T-helper 2 cell treated with Interferon-gamma antibody and Interleukin-4, amounts not matched to agents 5 μg/mL and 100 μg/mL, for 36 hours (primary cell): ENCODE measurements at regions not wholly inside any gene's neighbourhood (a gene's known extent, or its start where the extent isn't known, plus 50 kb on each side); places are given as distances from the start of the nearest gene placed in this dataset.
"Not testable (repeated sequence)": the region's sequence is repeated elsewhere in the genome, so short reads cannot be mapped to it uniquely, and the experiment has no call there.

Experiments used
- DNase-seq: peaks from one replicate; pipeline ENCODE4 v3.0.0; 2021; ENCODE audit warnings: low spot score
- H3K27ac Mint-ChIP-seq: one replicate; pipeline ENCODE4 v1.8.0; 2021; ENCODE audit warnings: mild to moderate bottlenecking, mixed read lengths
- H3K27me3 Mint-ChIP-seq: one replicate; pipeline ENCODE4 v1.8.0; 2021; ENCODE audit warnings: low read depth, mixed read lengths
- H3K36me3 Mint-ChIP-seq: one replicate; pipeline ENCODE4 v1.8.0; 2021; ENCODE audit warnings: low read depth, mixed read lengths
- H3K4me1 Mint-ChIP-seq: one replicate; pipeline ENCODE4 v1.8.0; 2021; ENCODE audit warnings: low read depth, mixed read lengths
- H3K4me3 Mint-ChIP-seq: one replicate; pipeline ENCODE4 v1.8.0; 2022; ENCODE audit warnings: mild to moderate bottlenecking, moderate library complexity, mixed read lengths
- H3K9me3 Mint-ChIP-seq: one replicate; pipeline ENCODE4 v1.8.0; 2021; ENCODE audit warnings: mixed read lengths

DNA sequence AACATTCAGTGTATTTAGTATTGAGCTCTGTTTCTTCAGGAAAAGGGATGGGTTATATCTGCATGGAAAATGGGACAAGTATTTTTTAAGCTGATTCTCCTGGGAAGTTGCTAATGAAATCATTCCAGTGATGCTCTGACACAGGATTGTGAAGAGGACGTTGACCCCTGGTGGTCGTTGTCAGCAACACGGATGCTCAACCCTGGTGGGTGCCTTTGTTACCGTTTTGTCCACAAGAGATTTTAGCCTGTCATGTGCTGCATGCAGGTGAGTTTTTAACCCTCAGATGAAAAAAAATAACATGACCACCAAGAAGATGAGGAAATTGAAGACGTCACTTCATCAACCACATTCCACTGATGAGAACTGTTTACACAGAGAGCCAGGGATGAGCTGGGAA lies 1186.1 kb downstream of the TMEM121 start:
- H3K9me3 Mint-ChIP-seq, H3K4me3 Mint-ChIP-seq, H3K4me1 Mint-ChIP-seq, DNase-seq, H3K36me3 Mint-ChIP-seq, H3K27ac Mint-ChIP-seq: not testable (repeated sequence)
- H3K27me3 Mint-ChIP-seq = peaks cover 21% of the 10 kb centered on the region

DNA sequence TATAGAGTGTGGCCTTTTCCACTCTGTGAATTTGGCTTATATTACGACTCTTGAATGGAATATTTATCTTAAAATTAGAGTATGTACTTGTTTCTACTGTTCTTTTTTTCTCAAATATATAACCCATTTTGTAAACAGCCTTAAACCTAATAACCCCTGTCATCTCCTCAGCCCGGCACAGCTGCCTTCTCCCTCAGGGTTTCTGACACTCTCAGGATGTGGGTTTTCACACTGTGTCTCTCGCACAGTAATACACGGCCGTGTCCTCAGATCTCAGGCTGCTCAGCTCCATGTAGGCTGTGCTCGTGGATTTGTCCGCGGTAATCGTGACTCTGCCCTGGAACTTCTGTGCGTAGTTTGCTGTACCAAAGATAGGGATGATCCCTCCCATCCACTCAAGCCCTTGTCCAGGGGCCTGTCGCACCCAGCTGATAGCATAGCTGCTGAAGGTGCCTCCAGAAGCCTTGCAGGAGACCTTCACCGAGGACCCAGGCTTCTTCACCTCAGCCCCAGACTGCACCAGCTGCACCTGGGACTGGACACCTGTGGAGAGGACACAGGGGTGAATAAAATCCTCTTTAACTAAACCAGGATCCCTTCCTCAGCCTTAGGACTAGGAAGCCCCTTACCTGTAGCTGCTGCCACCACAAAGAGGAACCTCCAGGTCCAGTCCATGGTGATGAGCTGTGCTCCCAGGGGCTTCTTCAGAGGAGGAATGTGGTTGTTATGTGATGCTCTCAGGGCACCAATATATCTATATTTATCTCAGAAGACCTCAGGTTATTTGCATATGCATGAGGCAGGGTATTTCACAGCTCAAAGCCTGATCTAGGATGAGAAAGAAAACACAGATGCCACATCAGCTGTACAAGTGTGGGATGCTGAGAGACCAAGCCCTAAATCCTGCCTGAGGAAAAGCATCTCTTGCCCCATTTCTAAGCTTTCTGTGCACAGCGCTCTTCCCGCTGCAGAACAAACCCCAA lies 1188.4 kb downstream of the TMEM121 start:
- H3K4me1 Mint-ChIP-seq, H3K36me3 Mint-ChIP-seq, DNase-seq, H3K4me3 Mint-ChIP-seq, H3K9me3 Mint-ChIP-seq, H3K27ac Mint-ChIP-seq: not testable (repeated sequence)
- peaks cover 15% of the 10 kb centered on the region for H3K27me3 Mint-ChIP-seq

DNA sequence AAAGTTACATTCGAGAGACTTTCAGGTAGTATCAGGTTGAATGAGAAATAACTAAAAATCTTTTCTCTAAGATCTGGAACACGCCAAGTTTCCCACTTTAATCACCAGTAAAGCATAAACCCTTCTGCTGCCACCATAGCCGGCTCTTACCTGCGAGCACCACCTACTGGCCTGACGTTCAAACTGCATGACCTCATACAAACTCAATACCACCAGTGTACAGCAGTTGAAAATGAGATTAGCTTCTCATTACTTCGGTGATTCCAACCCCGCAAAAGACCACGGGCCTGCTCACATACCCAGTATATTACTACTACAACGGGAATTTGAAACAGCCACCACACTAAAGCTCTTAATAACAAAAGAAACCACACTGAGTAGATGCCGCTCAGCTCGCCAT lies 1191.2 kb downstream of the TMEM121 start:
- H3K9me3 Mint-ChIP-seq, DNase-seq, H3K4me3 Mint-ChIP-seq, H3K36me3 Mint-ChIP-seq, H3K27ac Mint-ChIP-seq, H3K27me3 Mint-ChIP-seq, H3K4me1 Mint-ChIP-seq: not testable (repeated sequence)

- DNase-seq, H3K27ac Mint-ChIP-seq, H3K4me3 Mint-ChIP-seq, H3K9me3 Mint-ChIP-seq, H3K4me1 Mint-ChIP-seq, H3K36me3 Mint-ChIP-seq, H3K27me3 Mint-ChIP-seq: not testable (repeated sequence)
Observed at GRCh38 chr14:106719880-106720279, 1193.5 kb downstream of the TMEM121 start.

GRCh38 chr14:106721926-106722325 lies 1195.5 kb downstream of the TMEM121 start:
- H3K4me3 Mint-ChIP-seq, H3K4me1 Mint-ChIP-seq, DNase-seq, H3K27ac Mint-ChIP-seq, H3K36me3 Mint-ChIP-seq, H3K27me3 Mint-ChIP-seq, H3K9me3 Mint-ChIP-seq: not testable (repeated sequence)

GRCh38 chr14:106722813-106723687 lies 1196.7 kb downstream of the TMEM121 start:
- not testable (repeated sequence) for H3K27me3 Mint-ChIP-seq, H3K9me3 Mint-ChIP-seq, DNase-seq, H3K4me1 Mint-ChIP-seq, H3K36me3 Mint-ChIP-seq, H3K4me3 Mint-ChIP-seq, H3K27ac Mint-ChIP-seq

- H3K27ac Mint-ChIP-seq, H3K36me3 Mint-ChIP-seq, H3K9me3 Mint-ChIP-seq, H3K4me3 Mint-ChIP-seq, DNase-seq, H3K4me1 Mint-ChIP-seq, H3K27me3 Mint-ChIP-seq: not testable (repeated sequence)
Observed at GRCh38 chr14:106727962-106728361, 1201.6 kb downstream of the TMEM121 start.

DNA sequence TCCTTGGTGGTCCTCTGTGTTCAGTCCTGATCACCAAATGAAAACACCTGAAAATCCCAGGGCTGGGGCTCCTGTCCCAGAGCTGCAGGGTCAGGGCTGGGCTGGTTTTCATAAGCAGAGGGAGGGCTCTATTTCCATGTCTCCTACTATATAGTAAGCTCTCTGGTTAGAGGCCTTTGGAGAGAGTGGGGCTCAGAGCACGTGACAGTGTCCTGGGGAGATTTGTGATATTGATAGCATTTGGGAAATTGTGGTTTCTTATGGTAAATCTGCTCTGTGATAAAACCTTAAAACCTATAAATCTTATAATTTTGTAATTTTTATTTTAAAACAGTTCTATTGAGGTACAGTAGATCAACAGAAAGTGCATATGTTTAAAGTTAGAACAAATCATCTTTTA lies 1202.2 kb downstream of the TMEM121 start:
- Mint-ChIP-seq H3K27me3 (no peaks in the 10 kb centered on the region), H3K4me3 (no peak overlapping the region), H3K27ac (no peak overlapping the region), H3K36me3 (no peaks in the 10 kb centered on the region), H3K9me3 (no peaks in the 10 kb centered on the region), H3K4me1 (no peaks in the 10 kb centered on the region)
- DNase-seq = no peak

DNA sequence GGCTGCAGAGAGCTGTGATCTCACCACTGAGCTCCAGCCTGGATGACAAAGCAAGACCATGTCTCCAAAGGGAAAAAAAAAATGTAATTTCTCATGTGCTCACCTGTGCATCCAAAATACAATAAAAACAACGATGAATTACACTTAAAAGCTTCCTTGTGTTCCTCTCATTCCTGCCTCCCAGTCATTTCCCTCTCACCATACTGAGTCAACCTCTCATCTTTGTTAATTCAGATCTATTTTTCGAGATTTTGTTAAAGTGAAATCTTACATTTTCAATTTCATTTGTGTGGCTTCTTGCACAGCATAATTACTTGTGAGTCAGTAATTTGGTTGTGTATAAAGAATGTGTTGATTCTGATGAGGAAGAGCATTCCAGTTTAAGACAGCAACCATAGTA lies 1203.2 kb downstream of the TMEM121 start:
- Mint-ChIP-seq H3K9me3 (no peaks in the 10 kb centered on the region), H3K4me1 (no peaks in the 10 kb centered on the region), H3K36me3 (no peaks in the 10 kb centered on the region), H3K27ac (no peak overlapping the region), H3K4me3 (no peak overlapping the region), H3K27me3 (no peaks in the 10 kb centered on the region)
- DNase-seq = no peak

DNA sequence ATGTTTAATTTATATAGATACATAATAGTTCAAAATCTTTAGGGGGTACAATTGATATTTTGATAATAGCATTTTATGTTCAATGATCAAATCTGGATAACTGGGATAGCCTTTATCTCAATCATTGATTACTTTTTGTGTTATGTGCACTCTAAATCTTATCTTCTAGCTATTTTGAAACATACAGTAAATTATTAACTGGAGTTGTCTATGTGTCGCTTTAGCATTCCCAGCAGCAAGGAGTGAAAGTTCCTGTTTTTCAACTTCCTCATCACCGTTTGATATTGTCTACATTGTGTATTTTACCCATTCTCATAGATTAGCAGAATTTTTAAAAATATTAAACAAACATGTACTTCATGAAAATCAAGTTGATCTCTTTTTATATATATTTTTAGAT lies 1207.4 kb downstream of the TMEM121 start:
- Mint-ChIP-seq H3K4me1 (no peaks in the 10 kb centered on the region), H3K27me3 (no peaks in the 10 kb centered on the region), H3K27ac (no peak overlapping the region), H3K4me3 (no peak overlapping the region), H3K9me3 (no peaks in the 10 kb centered on the region), H3K36me3 (no peaks in the 10 kb centered on the region)
- DNase-seq = no peak

- Mint-ChIP-seq H3K9me3 (no peaks in the 10 kb centered on the region), H3K4me1 (no peaks in the 10 kb centered on the region), H3K27me3 (no peaks in the 10 kb centered on the region), H3K4me3 (no peak overlapping the region), H3K36me3 (no peaks in the 10 kb centered on the region), H3K27ac (no peak overlapping the region)
- no peak for DNase-seq
Observed at GRCh38 chr14:106737021-106737420, 1210.6 kb downstream of the TMEM121 start.

DNA sequence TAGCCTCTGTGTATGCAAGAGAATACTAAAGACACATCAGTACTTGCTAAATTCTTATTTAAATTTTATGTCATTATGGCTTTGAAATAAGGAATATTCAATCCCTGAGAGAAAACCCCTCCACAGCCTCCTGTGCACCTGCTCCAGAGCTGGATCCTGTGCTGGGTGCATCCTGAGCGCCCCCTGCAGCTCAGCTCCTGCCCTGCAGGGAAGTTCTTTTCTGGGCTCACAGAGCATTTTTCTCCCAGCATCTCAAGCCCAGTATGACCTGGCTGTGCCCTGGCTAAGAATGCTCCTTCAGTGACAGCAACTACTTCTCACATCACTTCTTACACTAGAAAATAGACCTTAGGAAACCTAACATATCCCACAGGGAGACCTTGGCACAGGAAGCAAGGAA lies 1211.7 kb downstream of the TMEM121 start:
- Mint-ChIP-seq H3K27ac (no peak overlapping the region), H3K36me3 (no peaks in the 10 kb centered on the region), H3K4me3 (no peak overlapping the region), H3K27me3 (no peaks in the 10 kb centered on the region), H3K9me3 (no peaks in the 10 kb centered on the region), H3K4me1 (no peaks in the 10 kb centered on the region)
- DNase-seq = no peak

DNA sequence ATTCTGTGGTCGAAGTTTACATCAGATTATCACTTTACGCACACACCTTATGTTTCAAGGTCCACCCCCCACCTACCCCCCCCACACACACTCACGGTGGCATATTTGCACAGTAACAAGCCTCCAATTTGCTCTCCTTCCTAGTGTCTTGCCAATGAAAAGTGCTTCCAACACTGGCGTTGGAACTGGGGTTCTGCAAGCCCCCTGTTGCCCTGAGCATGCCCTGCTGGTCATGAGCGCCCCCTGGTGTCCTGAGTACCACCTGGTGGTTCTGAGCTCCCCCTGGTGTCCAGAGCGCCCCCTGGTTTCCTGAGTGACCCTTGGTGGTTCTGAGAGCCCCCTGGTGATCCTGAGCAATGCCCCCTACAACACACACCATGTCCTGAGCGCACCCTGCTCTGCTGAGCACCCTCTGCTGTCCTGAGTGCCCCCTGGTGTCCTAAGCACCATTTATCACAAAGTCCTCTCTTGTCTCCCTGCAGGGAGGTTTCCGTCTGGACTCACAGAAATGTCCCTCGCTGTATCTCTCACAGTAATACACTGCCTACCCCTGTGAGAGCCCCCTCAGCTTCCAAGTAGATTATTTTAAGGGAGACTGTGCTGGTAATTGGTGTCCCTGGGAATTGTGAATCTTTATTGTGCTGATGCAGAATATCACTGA lies 1212.3 kb downstream of the TMEM121 start:
- not testable (repeated sequence) for H3K27ac Mint-ChIP-seq, H3K4me1 Mint-ChIP-seq, H3K27me3 Mint-ChIP-seq, H3K9me3 Mint-ChIP-seq, DNase-seq, H3K36me3 Mint-ChIP-seq, H3K4me3 Mint-ChIP-seq
